RWPE2 (cell line): ENCODE measurements at regions not wholly inside any gene's neighbourhood (a gene's known extent, or its start where the extent isn't known, plus 50 kb on each side); places are given as distances from the start of the nearest gene placed in this dataset.

ENCODE experiments used
- ATAC-seq: fragments of 200-7000 bp; cut with Tn5 transposase; 3 replicates; pipeline ENCODE4 v1.9.1; 2021; ENCODE audit warnings: low read depth
- DNase-seq: peaks from one replicate; pipeline ENCODE4 v3.0.0-alpha.2; 2020; ENCODE audit warnings: low spot score
- H3K27ac ChIP-seq: fragments of 450-650 bp; 2 replicates; pipeline ENCODE4 v1.5.1; 2017; ENCODE audit warnings: mild to moderate bottlenecking; ENCODE audit not compliant: poor library complexity, severe bottlenecking
- H3K27me3 ChIP-seq: fragments of 250-450 bp; sonication (Bioruptor Pico); 2 replicates; pipeline ENCODE4 v1.5.1; 2021; ENCODE audit warnings: mild to moderate bottlenecking, moderate library complexity; ENCODE audit not compliant: insufficient read depth, poor library complexity, severe bottlenecking
- H3K36me3 ChIP-seq: fragments of 250-450 bp; sonication (Bioruptor Pico); 2 replicates; pipeline ENCODE4 v1.5.1; 2020; ENCODE audit warnings: low read depth, mild to moderate bottlenecking, moderate library complexity
- H3K4me1 ChIP-seq: fragments of 250-450 bp; sonication (Bioruptor Pico); 2 replicates; pipeline ENCODE4 v1.5.1; 2021; ENCODE audit warnings: mild to moderate bottlenecking, moderate library complexity; ENCODE audit not compliant: insufficient read depth, poor library complexity, severe bottlenecking
- H3K4me3 ChIP-seq: fragments of 250-450 bp; sonication (Bioruptor Pico); 2 replicates; pipeline ENCODE4 v1.5.1; 2021; ENCODE audit warnings: mild to moderate bottlenecking, moderate library complexity; ENCODE audit not compliant: severe bottlenecking
- H3K9me3 ChIP-seq: fragments of 250-450 bp; sonication (Bioruptor Pico); 2 replicates; pipeline ENCODE4 v1.5.1; 2021; ENCODE audit warnings: mild to moderate bottlenecking, moderate library complexity; ENCODE audit not compliant: severe bottlenecking
- CTCF ChIP-seq: fragments of 450-650 bp; IDR thresholded peaks from one replicate; pipeline ENCODE4 v1.5.1; 2017; ENCODE audit warnings: mild to moderate bottlenecking, moderate library complexity; ENCODE audit not compliant: poor library complexity, severe bottlenecking

- Histone ChIP-seq H3K4me3 (no peak overlapping the region), H3K9me3 (no peaks in the 10 kb centered on the region), H3K27me3 (no peaks in the 10 kb centered on the region), H3K4me1 (no peaks in the 10 kb centered on the region), H3K27ac (no peak overlapping the region), H3K36me3 (no peaks in the 10 kb centered on the region)
- ATAC-seq: no peak
- TF ChIP-seq CTCF: no peak
- DNase-seq: no peak
Observed at GRCh38 chr2:181751266-181752030, 71.1 kb upstream of the NEUROD1 start.

GRCh38 chr2:181752301-181752700 is 72.0 kb upstream of the NEUROD1 start:
- no peak for DNase-seq

GRCh38 chr2:181753686-181754085 is 73.4 kb upstream of the NEUROD1 start:
- DNase-seq: no peak
- no peak for ATAC-seq
- Histone ChIP-seq H3K9me3 (no peaks in the 10 kb centered on the region), H3K27me3 (no peaks in the 10 kb centered on the region), H3K4me1 (no peaks in the 10 kb centered on the region), H3K4me3 (no peak overlapping the region), H3K27ac (no peak overlapping the region), H3K36me3 (no peaks in the 10 kb centered on the region)
- no peak for TF ChIP-seq CTCF

More at GRCh38 chr2:181752301-181752700, 72.0 kb upstream of the NEUROD1 start:
- H3K27ac ChIP-seq: no peak overlapping the region
- no peaks in the 10 kb centered on the region for H3K4me1 ChIP-seq
- no peaks in the 10 kb centered on the region for H3K36me3 ChIP-seq
- no peak for ATAC-seq
- TF ChIP-seq CTCF: no peak
- H3K4me3 ChIP-seq: no peak overlapping the region
- H3K9me3 ChIP-seq: no peaks in the 10 kb centered on the region
- H3K27me3 ChIP-seq: no peaks in the 10 kb centered on the region

GRCh38 chr2:181754105-181754504 is 73.8 kb upstream of the NEUROD1 start:
- Histone ChIP-seq H3K27me3 (no peaks in the 10 kb centered on the region), H3K36me3 (no peaks in the 10 kb centered on the region), H3K4me3 (no peak overlapping the region), H3K27ac (no peak overlapping the region), H3K4me1 (no peaks in the 10 kb centered on the region), H3K9me3 (no peaks in the 10 kb centered on the region)
- DNase-seq: no peak
- no peak for ATAC-seq
- no peak for TF ChIP-seq CTCF

GRCh38 chr2:181755181-181755580 is 74.9 kb upstream of the NEUROD1 start:
- Histone ChIP-seq H3K36me3 (no peaks in the 10 kb centered on the region), H3K27me3 (no peaks in the 10 kb centered on the region), H3K27ac (no peak overlapping the region), H3K4me1 (no peaks in the 10 kb centered on the region), H3K9me3 (no peaks in the 10 kb centered on the region), H3K4me3 (no peak overlapping the region)
- DNase-seq (no peak), ATAC-seq (no peak)
- no peak for TF ChIP-seq CTCF
